ENCODE measurements at regions not wholly inside any gene's neighbourhood (a gene's known extent, or its start where the extent isn't known, plus 50 kb on each side); places are given as distances from the start of the nearest gene placed in this dataset.

GRCh38 chr4:61086979-61087378 is 113.1 kb upstream of the ADGRL3 start:
- no peak for TF ChIP-seq CTCF (conservative IDR thresholded peaks at IDR 0.05; ENCODE audit: low read depth in 2 of 2)
- no peak for TF ChIP-seq EZH2 (IDR thresholded peaks at IDR 0.05; ENCODE audit: low read depth, unreplicated experiment)
- no peak for TF ChIP-seq ZNF114 (CRISPR knock-in tag; IDR thresholded peaks at IDR 0.05)
- TF ChIP-seq POLR2AphosphoS5 (IDR thresholded peaks at IDR 0.05; ENCODE audit: low read depth), result no peak
- TF ChIP-seq REST (IDR thresholded peaks at IDR 0.05; ENCODE audit: unreplicated experiment), result no peak
